HL-60 (cell line): ENCODE measurements at regions not wholly inside any gene's neighbourhood (a gene's known extent, or its start where the extent isn't known, plus 50 kb on each side); places are given as distances from the start of the nearest gene placed in this dataset.
"Not testable (repeated sequence)": the region's sequence is repeated elsewhere in the genome, so short reads cannot be mapped to it uniquely, and the experiment has no call there.

Experiments used
- POLR2AphosphoS5 ChIP-seq: IDR thresholded peaks from 2 replicates; pipeline ENCODE4 v1.6.1; 2012; ENCODE audit warnings: low read depth
- SPI1 ChIP-seq: IDR thresholded peaks from 2 replicates; pipeline ENCODE4 v1.6.1; 2012; ENCODE audit warnings: low read depth, mild to moderate bottlenecking, borderline replicate concordance
- TF ChIP-seq, protein P1 (sequence below): IDR thresholded peaks from one replicate; pipeline ENCODE4 v1.5.1; 2011; ENCODE audit warnings: low read length, control low read depth, inconsistent platforms; ENCODE audit not compliant: insufficient read depth
- TF ChIP-seq, protein P2 (sequence below): IDR thresholded peaks from 2 replicates; pipeline ENCODE4 v1.6.1; 2012; ENCODE audit warnings: low read depth; ENCODE audit not compliant: insufficient replicate concordance

DNA sequence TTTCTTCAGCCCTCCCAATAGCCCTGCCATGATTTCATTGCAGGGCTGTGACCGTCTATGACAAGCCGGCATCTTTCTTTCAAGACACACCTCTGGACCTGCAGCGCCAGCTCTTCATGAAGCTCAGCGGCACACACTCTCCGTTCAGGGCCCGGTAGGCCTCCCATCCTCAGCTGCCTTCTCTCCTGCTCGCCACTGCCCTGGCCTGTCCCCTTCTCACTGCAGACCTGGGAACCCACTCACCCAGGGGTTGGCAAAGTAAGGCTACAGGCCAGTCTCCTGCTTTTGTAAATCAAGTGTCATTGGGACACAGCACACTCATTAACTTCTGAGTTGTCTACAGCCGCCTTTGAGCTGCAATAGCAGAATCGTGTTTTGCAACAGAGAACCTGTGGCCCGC, 169.2 kb downstream of the ADRA2C start:
- TF ChIP-seq, protein P1, sequence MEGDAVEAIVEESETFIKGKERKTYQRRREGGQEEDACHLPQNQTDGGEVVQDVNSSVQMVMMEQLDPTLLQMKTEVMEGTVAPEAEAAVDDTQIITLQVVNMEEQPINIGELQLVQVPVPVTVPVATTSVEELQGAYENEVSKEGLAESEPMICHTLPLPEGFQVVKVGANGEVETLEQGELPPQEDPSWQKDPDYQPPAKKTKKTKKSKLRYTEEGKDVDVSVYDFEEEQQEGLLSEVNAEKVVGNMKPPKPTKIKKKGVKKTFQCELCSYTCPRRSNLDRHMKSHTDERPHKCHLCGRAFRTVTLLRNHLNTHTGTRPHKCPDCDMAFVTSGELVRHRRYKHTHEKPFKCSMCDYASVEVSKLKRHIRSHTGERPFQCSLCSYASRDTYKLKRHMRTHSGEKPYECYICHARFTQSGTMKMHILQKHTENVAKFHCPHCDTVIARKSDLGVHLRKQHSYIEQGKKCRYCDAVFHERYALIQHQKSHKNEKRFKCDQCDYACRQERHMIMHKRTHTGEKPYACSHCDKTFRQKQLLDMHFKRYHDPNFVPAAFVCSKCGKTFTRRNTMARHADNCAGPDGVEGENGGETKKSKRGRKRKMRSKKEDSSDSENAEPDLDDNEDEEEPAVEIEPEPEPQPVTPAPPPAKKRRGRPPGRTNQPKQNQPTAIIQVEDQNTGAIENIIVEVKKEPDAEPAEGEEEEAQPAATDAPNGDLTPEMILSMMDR = not testable (repeated sequence)
- TF ChIP-seq POLR2AphosphoS5, SPI1: not testable (repeated sequence)
- TF ChIP-seq, protein P2, sequence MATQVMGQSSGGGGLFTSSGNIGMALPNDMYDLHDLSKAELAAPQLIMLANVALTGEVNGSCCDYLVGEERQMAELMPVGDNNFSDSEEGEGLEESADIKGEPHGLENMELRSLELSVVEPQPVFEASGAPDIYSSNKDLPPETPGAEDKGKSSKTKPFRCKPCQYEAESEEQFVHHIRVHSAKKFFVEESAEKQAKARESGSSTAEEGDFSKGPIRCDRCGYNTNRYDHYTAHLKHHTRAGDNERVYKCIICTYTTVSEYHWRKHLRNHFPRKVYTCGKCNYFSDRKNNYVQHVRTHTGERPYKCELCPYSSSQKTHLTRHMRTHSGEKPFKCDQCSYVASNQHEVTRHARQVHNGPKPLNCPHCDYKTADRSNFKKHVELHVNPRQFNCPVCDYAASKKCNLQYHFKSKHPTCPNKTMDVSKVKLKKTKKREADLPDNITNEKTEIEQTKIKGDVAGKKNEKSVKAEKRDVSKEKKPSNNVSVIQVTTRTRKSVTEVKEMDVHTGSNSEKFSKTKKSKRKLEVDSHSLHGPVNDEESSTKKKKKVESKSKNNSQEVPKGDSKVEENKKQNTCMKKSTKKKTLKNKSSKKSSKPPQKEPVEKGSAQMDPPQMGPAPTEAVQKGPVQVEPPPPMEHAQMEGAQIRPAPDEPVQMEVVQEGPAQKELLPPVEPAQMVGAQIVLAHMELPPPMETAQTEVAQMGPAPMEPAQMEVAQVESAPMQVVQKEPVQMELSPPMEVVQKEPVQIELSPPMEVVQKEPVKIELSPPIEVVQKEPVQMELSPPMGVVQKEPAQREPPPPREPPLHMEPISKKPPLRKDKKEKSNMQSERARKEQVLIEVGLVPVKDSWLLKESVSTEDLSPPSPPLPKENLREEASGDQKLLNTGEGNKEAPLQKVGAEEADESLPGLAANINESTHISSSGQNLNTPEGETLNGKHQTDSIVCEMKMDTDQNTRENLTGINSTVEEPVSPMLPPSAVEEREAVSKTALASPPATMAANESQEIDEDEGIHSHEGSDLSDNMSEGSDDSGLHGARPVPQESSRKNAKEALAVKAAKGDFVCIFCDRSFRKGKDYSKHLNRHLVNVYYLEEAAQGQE = not testable (repeated sequence)
